ENCODE measurements at regions not wholly inside any gene's neighbourhood (a gene's known extent, or its start where the extent isn't known, plus 50 kb on each side); places are given as distances from the start of the nearest gene placed in this dataset.

GRCh38 chr12:17076811-17077210 lies 470.8 kb upstream of the LMO3 start:
- no peak overlapping the region for H3K9ac ChIP-seq (ENCODE audit: low read depth, low read length, poor library complexity, severe bottlenecking)
- no peak overlapping the region for H2AFZ ChIP-seq (ENCODE audit: low read length)
- no peaks in the 10 kb centered on the region for H3K4me1 ChIP-seq (ENCODE audit: insufficient read depth, low read length, poor library complexity, severe bottlenecking)
- TF ChIP-seq CTCF (conservative IDR thresholded peaks at IDR 0.05; ENCODE audit: low read length) (no peak), EZH2phosphoT487 (IDR thresholded peaks at IDR 0.05; ENCODE audit: borderline replicate concordance) (no peak)
- H3K4me2 ChIP-seq (ENCODE audit: low read depth, low read length, poor library complexity, severe bottlenecking) = no peak overlapping the region
- no peaks in the 10 kb centered on the region for H3K9me2 ChIP-seq (replicated peaks; ENCODE audit: low read depth, low read length)
- H3K4me3 ChIP-seq (ENCODE audit: low read length, poor library complexity, severe bottlenecking) = no peak overlapping the region
- H3F3A ChIP-seq (ENCODE audit: low read depth) = no peaks in the 10 kb centered on the region
- no peaks in the 10 kb centered on the region for H3K36me3 ChIP-seq (ENCODE audit: insufficient read depth, low read length)
- H4K20me1 ChIP-seq (ENCODE audit: insufficient read depth, low read length, poor library complexity, severe bottlenecking) = no peaks in the 10 kb centered on the region
- no peaks in the 10 kb centered on the region for H3K27me3 ChIP-seq (ENCODE audit: insufficient read depth, low read length, poor library complexity, severe bottlenecking)
- H3K9me3 ChIP-seq (ENCODE audit: insufficient read depth, low read depth, low read length) = no peaks in the 10 kb centered on the region
- H3K79me2 ChIP-seq (ENCODE audit: insufficient read depth, low read length) = no peaks in the 10 kb centered on the region

GRCh38 chr12:17076028-17076744 lies 470.2 kb upstream of the LMO3 start:
- H3K27me3 ChIP-seq (ENCODE audit: insufficient read depth, low read length, poor library complexity, severe bottlenecking) = no peaks in the 10 kb centered on the region
- H4K20me1 ChIP-seq (ENCODE audit: insufficient read depth, low read length, poor library complexity, severe bottlenecking) = no peaks in the 10 kb centered on the region
- no peak overlapping the region for H2AFZ ChIP-seq (ENCODE audit: low read length)
- no peaks in the 10 kb centered on the region for H3K36me3 ChIP-seq (ENCODE audit: insufficient read depth, low read length)
- H3F3A ChIP-seq (ENCODE audit: low read depth) = no peaks in the 10 kb centered on the region
- no peaks in the 10 kb centered on the region for H3K9me2 ChIP-seq (replicated peaks; ENCODE audit: low read depth, low read length)
- no peak overlapping the region for H3K4me2 ChIP-seq (ENCODE audit: low read depth, low read length, poor library complexity, severe bottlenecking)
- no peaks in the 10 kb centered on the region for H3K9me3 ChIP-seq (ENCODE audit: insufficient read depth, low read depth, low read length)
- H3K9ac ChIP-seq (ENCODE audit: low read depth, low read length, poor library complexity, severe bottlenecking) = no peak overlapping the region
- no peak overlapping the region for H3K4me3 ChIP-seq (ENCODE audit: low read length, poor library complexity, severe bottlenecking)
- TF ChIP-seq CTCF (conservative IDR thresholded peaks at IDR 0.05; ENCODE audit: low read length) = no peak
- TF ChIP-seq EZH2phosphoT487 (IDR thresholded peaks at IDR 0.05; ENCODE audit: borderline replicate concordance) = no peak
- no peaks in the 10 kb centered on the region for H3K79me2 ChIP-seq (ENCODE audit: insufficient read depth, low read length)
- H3K4me1 ChIP-seq (ENCODE audit: insufficient read depth, low read length, poor library complexity, severe bottlenecking) = no peaks in the 10 kb centered on the region

GRCh38 chr12:17064834-17065233 lies 458.9 kb upstream of the LMO3 start:
- TF ChIP-seq CTCF (conservative IDR thresholded peaks at IDR 0.05; ENCODE audit: low read length) (no peak), EZH2phosphoT487 (IDR thresholded peaks at IDR 0.05; ENCODE audit: borderline replicate concordance) (no peak)
- no peaks in the 10 kb centered on the region for H3K4me1 ChIP-seq (ENCODE audit: insufficient read depth, low read length, poor library complexity, severe bottlenecking)

More at GRCh38 chr12:17064834-17065233, 458.9 kb upstream of the LMO3 start:
- no peak overlapping the region for H2AFZ ChIP-seq (ENCODE audit: low read length)
- H3K9me3 ChIP-seq (ENCODE audit: insufficient read depth, low read depth, low read length) = no peaks in the 10 kb centered on the region; the same call in 1 of the 2 replicates
- no peaks in the 10 kb centered on the region for H3F3A ChIP-seq (ENCODE audit: low read depth)
- H3K79me2 ChIP-seq (ENCODE audit: insufficient read depth, low read length) = no peaks in the 10 kb centered on the region
- no peaks in the 10 kb centered on the region for H4K20me1 ChIP-seq (ENCODE audit: insufficient read depth, low read length, poor library complexity, severe bottlenecking)
- no peaks in the 10 kb centered on the region for H3K36me3 ChIP-seq (ENCODE audit: insufficient read depth, low read length)
- no peak overlapping the region for H3K9ac ChIP-seq (ENCODE audit: low read depth, low read length, poor library complexity, severe bottlenecking)
- H3K27me3 ChIP-seq (ENCODE audit: insufficient read depth, low read length, poor library complexity, severe bottlenecking) = no peaks in the 10 kb centered on the region
- no peak overlapping the region for H3K4me3 ChIP-seq (ENCODE audit: low read length, poor library complexity, severe bottlenecking)
- H3K4me2 ChIP-seq (ENCODE audit: low read depth, low read length, poor library complexity, severe bottlenecking) = no peak overlapping the region
- H3K9me2 ChIP-seq (replicated peaks; ENCODE audit: low read depth, low read length) = no peaks in the 10 kb centered on the region
